DOHH2 (cell line): ENCODE measurements at regions not wholly inside any gene's neighbourhood (a gene's known extent, or its start where the extent isn't known, plus 50 kb on each side); places are given as distances from the start of the nearest gene placed in this dataset.

Experiments
- EZH2phosphoT487 ChIP-seq: fragments of 200-600 bp; sonication (generic); IDR thresholded peaks from 2 replicates; pipeline ENCODE4 v1.6.1; 2017; ENCODE audit warnings: borderline replicate concordance, mild to moderate bottlenecking, antibody characterized with exemption, low read length, moderate library complexity, mixed read lengths
- TF ChIP-seq, protein P1 (sequence below): fragments of 200-600 bp; sonication (generic); IDR thresholded peaks from one replicate; pipeline ENCODE4 v1.5.1; 2014; ENCODE audit warnings: antibody characterized with exemption, mild to moderate bottlenecking, low read depth, low read length; ENCODE audit not compliant: poor library complexity, severe bottlenecking

DNA sequence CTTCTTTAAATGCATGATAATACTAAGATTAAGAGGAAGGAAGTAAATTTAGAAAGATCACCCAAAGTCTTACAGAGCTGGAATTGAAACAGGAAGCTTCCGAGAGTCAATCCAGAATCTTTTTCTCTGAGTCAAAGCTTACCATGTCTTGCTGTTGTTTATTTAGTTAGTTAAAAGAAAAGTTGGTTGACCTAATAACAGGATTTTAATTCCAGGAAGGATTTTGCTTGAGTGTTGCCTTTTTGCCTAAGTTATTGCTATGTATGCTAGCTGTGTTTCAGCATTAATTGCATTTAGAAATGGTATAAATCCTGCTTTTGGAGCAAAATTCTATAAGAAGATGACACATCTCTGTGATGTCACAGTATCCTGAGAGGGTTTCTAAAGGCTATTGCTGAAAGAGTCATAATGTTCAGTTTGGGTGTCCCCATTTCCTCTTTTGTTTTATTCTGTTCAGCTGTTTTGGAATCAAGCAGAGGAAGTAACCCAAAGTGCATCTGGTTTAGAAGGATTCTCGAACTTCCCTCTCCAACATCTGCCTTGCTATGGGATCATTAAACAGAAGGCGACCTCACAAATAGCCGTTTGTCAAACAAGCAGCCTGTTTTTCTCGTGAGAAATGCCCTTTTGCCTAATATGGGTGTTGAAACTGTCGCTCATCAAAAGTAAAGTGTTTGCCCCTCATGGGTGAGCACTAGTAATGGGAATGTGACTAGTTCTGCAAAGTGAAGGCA lies 271.5 kb upstream of the MMADHC start:
- TF ChIP-seq, protein P1, sequence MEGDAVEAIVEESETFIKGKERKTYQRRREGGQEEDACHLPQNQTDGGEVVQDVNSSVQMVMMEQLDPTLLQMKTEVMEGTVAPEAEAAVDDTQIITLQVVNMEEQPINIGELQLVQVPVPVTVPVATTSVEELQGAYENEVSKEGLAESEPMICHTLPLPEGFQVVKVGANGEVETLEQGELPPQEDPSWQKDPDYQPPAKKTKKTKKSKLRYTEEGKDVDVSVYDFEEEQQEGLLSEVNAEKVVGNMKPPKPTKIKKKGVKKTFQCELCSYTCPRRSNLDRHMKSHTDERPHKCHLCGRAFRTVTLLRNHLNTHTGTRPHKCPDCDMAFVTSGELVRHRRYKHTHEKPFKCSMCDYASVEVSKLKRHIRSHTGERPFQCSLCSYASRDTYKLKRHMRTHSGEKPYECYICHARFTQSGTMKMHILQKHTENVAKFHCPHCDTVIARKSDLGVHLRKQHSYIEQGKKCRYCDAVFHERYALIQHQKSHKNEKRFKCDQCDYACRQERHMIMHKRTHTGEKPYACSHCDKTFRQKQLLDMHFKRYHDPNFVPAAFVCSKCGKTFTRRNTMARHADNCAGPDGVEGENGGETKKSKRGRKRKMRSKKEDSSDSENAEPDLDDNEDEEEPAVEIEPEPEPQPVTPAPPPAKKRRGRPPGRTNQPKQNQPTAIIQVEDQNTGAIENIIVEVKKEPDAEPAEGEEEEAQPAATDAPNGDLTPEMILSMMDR, result no peak
- TF ChIP-seq EZH2phosphoT487, result no peak
